NCI-H2227 (cell line): ENCODE measurements at regions not wholly inside any gene's neighbourhood (a gene's known extent, or its start where the extent isn't known, plus 50 kb on each side); places are given as distances from the start of the nearest gene placed in this dataset.

Experiments used
- DNase-seq: peaks from one replicate; lab custom pipeline; 2025; ENCODE audit not compliant: unreplicated experiment; lab: John Stamatoyannopoulos, UW

DNA sequence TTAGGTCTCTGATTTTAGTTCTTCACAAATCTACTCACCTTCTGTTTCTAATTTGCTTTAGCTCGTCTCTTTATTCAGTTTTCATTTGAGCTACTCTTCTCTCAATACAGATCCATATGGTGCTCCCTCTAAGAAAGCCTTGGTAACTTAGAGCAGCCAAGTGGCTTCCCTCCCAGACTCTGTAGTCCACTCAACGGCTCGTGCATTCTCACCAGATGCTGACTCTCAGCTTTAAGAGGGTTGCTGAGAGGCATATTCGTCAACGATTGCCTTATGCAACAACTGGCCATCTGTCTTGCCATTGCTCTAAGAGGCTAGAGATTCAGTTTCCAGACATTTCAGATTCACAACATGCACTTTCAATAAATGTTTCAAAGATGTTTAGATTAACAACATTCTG, 785.8 kb upstream of the SLC10A2 start:
- DNase-seq = no peak

DNA sequence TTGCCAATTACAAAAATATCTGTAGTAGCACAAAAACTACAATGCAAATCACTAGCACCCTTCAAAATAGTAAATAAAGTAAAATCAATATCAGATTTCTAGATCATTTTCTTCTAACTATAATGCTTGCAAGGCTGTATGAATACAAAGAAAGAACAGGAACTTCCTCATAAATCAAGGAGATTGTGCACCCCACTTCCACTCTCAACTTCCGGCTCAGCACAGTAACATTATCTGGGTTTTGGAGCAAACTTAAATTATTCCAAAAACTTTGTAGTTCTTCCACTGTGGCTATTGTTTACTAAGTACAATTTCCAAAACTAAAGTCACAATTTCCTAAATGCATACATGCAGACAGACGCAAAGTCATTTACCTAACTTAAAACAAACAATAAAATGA, 778.3 kb upstream of the SLC10A2 start:
- DNase-seq = no peak

DNA sequence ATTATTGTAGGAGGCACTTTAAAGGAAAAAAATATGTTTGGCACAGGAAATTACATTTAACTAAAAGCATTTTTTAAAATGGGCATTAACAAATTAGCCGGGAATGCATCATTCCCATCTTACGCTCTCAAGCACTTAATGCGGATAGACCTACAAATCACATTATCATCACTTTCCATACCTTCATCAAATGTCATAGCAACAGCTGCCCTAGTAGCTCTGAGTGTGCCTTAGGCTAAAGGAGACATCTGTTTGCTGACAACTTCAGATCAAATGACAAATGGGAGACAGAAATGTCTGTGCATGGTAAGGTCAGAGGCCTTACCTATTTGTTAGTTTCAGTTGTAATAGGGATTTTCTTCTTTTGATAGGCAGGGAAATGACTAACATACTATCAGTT, 773.2 kb upstream of the SLC10A2 start:
- DNase-seq = peak; percentile 8

DNA sequence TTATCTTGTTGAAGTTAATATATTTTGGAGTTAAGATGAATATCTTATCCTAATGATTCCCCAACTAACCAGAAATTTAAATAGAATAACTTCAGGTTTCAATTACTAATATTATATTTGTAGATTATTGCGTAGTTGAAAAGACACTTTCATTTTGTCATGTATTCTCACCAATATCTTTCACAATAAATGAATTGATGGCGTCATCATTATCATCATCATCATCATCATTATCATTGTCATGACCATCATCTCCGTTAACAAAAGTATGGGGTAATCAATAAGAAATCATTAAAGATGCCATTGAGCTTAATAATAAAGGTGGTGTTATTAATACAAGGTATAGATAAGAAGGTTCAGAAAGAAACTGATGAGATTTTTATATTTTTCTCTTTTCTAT, 768.8 kb upstream of the SLC10A2 start:
- DNase-seq = no peak

DNA sequence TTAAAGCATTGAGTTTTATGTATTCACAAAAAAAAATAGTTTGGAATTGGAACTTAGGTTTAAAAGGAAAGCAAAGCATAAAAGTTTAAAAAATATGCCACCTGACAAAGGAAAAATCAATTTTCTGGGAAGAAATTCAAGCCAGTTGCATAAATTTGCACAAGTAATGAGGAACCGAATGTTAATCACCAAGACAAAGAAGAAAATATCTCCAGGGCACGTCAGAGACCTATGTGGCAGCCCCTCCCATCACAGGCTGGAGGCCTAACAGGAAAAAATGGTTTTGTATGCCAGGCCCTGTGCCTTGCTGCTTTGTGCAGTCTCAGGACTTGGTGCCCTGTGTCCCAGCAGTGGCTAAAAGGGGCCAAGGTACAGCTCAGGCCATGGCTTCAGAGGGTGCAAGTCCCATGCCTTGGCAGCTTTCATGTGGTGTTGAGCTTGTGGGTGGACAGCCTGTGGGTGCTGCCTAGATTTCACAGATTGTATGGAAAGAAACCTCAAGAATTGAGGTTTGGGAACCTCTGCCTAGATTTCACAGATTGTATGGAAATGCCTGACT, 767.2 kb upstream of the SLC10A2 start:
- no peak for DNase-seq

DNA sequence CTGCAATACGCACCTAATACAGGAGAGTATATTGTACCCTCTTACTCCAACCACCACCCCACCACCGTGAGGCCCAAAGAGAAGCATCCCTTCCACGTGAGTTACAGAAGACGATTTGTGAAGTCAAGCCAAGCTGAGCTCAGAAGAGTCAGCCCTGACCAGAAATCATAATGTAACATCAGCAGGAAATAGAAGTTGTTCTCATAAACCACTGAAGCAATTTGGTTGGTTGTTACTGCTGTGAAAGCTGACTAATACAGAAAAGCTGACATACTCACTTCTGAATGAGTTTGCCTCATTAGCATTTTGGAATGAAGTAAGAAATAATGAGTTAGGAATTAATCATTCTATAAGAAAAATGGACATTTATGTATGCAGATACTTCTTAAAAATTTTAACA, 749.4 kb upstream of the SLC10A2 start:
- no peak for DNase-seq

DNA sequence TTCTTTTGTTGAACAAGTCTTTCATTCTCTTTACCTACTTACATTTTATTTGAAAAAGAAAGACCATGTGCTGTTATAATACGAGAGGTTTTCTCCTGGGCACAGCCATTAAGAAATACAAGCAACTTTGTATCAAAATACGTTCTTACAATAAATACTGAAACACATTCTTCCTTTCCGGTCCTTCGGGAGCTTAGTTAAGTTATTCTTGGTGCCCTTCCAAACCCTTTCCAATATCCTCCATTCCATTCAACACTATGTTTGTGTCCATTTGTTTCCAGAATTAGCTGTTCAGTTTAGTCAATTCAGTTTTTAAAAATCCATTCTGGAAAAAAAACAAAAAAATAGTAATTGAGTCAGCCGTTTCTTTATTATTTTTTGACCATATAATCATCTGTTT, 746.8 kb upstream of the SLC10A2 start:
- no peak for DNase-seq

DNA sequence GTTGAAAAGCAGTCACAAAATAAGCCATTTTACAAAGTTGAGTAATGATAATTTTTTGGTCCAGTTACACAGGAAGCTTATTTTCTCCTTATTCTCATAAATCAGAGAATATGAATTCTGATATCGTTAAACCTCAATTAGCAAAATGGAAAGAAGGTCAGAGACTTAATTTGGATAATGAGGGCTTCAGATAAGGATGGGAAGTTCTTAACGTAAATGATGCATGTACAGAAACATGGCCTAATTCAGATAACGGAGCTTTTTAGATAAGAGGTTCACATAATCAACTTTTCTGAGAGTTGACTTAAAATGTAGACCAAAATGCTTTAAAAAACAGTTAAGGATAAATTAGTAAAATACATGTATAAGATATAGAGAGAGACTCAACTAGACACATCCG, 746.3 kb upstream of the SLC10A2 start:
- no peak for DNase-seq

DNA sequence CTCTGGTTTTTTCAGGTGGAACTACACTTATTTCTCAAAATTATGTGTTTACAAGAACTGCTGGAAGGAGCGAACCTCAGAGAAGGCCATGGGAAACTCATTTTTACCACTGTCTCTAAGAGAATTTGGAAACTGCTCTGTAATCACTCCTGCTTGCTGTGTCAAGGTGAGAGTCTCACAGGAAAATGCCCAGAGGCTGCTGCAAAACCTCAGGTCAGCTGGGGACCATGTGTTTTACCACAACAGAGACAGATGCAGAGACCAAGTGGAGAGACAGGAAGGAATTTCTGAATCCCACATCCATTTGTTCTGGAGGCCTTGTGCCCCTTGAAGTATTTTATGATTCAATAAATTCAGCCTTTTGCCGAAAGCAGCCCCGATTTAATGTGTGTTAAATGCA, 743.8 kb upstream of the SLC10A2 start:
- DNase-seq = no peak

DNA sequence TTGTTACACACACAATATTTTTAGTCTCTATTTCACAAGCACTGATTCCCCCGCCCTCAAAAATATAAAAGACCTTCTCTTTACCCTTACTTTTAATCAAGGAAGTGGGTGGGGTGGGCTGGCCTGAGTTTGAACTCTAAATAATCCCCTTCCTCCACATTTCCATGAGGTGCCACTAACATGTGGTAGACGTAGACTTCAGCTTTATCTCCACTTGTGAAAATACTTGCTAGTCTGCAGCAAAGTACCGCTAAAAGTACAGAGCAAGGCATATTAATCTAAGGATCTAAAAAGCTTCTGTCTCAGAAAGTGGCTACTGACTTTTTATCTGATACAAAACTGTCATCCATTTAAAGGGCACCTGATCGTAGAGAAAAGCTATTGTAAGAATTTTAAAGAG, 739.6 kb upstream of the SLC10A2 start:
- DNase-seq = no peak

DNA sequence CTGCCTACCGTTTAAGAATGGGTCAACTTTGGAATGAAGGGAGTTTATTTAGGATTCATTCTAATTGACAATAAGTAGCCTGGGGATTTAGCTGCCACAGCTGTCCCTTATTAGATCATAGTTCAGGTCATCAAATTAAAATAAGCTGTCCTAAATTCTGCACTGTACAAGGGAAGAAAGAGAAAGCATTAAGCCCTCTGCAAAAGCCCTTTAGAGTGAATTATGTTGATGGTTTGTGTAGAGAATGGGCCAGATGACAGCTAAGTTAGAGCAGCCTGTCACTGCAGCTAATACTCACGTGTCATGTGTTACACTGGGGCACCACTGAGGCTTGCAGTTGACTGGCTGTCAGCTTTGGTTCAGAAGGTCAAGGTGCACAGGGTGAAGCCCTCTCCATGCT, 737.1 kb upstream of the SLC10A2 start:
- DNase-seq = peak; percentile 24

DNA sequence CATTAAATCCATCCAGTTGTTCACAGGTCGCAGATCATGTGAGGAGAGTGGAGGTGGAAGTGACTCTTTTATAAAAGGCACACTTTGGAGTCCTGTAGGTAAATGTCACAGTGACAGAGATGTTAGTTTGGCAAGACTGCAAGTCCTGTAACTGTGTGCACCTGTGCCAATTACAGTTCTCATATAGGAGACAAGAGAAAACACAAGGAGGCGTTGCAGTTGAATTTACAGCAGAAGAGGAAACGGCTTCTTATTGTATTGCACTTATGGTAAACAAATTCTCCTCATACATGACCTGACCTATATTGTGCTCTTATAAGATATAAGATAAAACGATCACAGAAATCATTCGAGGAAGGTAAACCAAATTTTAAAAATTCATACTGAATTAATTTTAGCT, 732.8 kb upstream of the SLC10A2 start:
- DNase-seq = peak; percentile 15

DNA sequence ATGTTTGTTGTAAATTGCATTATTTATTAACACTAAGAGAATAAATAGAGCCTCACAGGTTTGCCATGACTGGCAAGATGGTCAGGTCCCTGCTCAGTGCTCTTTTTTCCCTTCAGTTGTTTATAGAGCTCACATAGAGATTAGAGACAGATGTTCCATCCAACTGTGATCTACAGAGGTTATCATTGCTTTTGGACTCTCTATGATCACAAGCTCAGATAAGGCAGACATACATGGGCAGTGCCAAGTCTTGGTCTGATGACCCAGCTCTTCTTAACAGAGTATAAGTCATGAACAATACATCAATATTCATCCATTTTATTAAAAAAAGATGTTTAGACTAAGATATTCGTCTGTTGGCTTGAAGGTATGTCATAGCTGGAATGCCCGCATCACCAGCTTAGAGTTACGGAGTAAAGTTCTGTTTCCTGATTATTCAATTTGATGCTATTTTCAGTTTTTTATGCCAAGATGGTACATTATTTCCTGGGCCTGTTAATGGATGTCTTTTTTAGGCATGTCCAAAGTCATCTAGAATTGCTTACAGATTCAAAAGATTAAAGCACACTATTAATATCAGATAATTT, 729.8 kb upstream of the SLC10A2 start:
- no peak for DNase-seq

DNA sequence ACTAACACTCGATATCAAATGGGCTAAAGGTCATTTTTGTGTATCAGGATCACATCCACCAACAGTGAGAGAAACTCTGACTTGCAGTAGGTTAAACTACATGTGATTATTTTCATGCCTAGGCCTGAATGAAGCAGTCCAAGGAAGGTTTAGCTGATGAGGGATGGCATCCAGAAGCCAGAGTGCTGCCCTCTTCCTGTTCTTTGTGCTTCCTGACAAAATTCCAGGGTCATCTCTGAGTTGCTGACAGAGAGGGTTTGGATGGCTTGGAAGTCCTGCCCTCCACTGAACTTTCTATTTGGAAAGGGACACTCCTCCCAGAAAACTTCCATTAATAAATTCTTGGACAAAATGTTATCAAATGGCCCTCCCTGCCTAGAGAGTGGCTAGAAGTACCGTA, 728.3 kb upstream of the SLC10A2 start:
- DNase-seq = no peak

DNA sequence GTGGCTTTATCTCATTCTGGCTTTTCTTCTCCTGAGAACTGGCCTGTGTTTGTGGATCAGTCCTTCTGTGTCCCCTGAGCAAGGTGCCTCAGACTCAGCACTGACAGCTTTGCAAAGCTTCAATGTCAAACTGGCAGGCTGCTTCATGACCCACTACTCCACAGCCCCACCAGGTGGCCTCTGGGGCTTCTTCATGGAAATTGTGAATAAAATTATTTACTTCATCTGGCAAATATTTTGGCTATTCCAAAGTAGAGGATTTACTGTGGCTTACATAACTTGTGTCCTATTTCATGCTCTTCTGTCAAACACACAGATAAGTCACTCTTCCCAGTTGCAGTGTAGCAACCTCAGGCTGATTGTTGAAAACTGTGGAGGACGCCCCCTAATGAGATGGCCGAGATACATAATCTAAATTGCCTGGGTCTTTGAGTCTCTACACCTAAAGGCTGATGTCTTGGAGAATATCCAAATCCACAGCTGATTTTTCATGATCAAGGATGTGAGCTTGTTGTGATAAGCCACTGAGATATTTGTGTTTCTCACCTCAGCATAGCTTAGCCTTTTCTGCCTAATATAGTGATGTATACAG, 721.9 kb upstream of the SLC10A2 start:
- no peak for DNase-seq

DNA sequence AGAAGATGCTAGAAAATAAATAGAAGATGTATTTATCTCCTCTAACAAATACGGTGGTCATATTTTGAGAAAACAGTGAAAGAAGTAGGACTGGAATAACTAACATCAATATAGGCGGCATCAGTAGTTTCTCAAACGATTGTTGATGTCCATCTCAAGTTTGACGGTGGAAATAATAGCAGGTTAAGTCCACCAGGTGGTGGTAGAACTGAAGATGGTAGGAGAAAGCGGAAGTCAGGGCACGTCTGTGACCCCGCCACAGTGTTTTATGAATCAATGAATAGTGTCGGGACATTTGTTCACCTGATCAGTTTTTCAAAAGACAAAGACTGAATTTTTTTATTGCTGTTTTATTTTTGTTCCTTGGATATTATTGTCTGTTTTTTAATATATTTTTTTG, 706.4 kb upstream of the SLC10A2 start:
- DNase-seq = no peak

DNA sequence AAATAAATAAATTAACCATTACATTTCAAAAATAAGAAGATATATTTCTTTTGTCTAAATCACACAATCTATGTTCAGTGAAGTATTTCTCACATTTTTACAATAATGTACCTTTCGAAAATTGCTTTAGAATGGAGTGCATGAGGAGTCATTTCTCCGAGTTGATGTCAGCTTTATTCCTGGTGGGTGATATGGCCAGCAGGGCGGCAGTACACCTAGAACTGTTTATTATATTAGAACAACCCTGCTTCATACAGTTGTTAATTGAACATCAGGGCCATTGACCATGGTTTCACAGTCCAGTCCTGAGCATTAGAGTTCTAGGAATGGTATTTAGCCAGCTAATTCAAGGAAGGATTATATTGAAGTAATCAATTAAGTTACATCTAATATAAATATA, 696.3 kb upstream of the SLC10A2 start:
- no peak for DNase-seq

DNA sequence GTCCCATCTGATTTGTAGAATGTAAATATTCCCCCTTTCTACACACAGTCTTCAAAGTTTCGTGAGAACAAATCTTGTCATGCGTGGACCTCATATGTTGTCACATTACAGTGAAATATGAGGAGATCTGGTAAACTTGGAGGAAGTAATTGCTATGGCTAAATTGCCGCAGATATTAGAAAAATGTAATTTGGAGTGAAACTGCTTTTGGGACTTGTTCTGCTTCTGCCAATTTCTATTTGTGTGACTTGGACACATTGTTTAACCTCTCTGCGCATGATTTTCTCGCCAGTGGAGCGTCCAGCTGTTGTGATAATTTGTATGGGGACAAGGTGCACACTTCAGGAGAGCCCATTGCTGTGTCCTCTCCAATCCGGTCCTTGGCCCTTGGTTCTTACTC, 693.1 kb upstream of the SLC10A2 start:
- no peak for DNase-seq

DNA sequence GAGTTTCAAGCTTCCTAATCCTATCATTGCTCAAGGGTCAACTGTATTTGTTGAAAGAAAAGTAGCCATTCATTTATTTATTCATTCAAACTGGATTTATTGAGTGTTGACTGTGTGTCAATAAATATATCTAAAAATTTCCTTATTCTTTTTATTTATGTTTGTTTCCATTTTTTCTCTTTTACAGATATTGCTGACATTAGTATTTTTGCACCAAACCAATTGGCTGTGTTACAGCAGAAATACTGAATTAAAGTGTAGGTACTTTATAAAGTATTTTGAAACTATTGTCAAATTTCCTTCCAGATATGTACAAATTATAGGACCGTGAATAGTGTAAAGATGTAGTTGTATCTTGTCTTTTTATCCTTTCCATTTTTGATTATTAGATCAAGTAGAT, 692.0 kb upstream of the SLC10A2 start:
- DNase-seq = no peak

DNA sequence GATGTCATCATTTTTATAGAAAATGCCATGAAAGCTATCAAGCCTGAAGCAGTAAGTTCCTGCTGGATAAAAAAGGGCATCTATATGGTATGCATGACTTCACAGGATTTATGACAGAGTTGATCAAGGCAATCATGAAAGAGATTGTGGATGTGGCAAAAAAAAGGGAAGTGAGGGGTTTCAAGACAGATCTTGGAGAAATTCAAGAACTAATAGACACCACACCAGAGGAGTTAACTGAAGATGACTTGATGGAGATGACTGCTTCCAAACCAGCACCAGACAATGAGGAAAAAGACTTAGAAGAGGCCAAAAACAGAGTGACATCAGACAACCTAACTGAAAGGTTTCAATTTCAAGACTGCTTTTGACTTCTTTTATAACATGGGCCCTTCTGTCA, 691.1 kb upstream of the SLC10A2 start:
- DNase-seq = no peak

DNA sequence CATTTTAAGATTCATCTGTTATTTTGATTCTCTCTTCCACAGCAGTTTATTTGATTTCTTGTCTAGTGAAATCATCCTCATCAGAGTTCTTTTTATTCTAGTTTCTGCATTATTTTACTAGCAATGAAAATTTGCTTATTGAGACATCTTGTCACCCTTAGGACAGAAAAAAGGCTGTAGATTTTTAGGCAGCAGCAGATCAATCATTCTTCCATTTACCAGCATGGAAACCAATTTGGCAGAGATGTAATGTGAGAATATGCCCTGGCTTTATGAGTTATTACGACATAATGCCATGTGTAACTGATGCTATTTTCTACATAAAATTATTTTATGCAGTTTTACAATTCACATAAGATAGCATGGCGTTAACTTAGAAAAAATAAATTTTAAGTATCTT, 688.6 kb upstream of the SLC10A2 start:
- no peak for DNase-seq

DNA sequence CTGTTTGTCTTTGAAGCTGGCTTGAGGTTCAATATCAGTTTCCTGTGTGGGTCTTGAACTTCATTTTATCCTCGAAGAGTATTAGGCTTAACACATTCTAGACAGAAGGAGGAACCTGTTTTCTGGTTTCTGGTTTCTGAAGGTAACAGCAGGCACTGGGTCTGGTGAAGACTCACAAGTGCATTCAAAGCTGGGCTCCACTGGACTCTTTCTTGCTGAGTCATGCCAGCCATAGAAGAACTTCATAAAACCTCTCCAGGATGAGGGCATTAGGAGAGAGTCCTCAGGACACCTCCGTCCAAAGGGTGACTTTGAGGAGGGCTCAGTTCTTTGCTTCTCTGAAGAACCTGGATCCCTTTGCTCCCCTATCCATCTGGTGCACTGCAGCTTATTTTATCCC, 668.6 kb upstream of the SLC10A2 start:
- DNase-seq = no peak

DNA sequence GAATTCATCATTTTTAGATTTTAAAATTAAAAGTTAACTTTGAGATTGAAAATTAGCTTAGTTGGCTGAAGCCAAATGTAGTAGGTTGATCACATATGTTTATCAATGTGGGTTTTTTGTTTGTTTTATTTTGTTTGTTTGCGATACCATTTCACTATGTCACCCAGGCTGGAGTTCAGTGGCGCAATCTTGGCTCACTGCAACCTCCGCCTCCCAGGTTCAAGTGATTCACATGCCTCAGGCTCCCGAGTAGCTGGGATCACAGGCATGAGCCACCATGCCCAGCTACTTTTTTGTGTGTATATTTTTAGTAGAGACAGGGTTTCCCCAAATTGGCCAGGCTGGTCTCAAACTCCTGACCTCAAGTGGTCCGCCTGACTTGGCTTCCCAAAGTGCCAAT, 665.7 kb upstream of the SLC10A2 start:
- DNase-seq = no peak
